ENCODE measurements at regions not wholly inside any gene's neighbourhood (a gene's known extent, or its start where the extent isn't known, plus 50 kb on each side); places are given as distances from the start of the nearest gene placed in this dataset.

- H3K4me3 ChIP-seq (ENCODE audit: low read depth, low read length) = no peak overlapping the region
Measured at GRCh38 chr4:176883108-176883550, 90.4 kb upstream of the VEGFC start.

DNA sequence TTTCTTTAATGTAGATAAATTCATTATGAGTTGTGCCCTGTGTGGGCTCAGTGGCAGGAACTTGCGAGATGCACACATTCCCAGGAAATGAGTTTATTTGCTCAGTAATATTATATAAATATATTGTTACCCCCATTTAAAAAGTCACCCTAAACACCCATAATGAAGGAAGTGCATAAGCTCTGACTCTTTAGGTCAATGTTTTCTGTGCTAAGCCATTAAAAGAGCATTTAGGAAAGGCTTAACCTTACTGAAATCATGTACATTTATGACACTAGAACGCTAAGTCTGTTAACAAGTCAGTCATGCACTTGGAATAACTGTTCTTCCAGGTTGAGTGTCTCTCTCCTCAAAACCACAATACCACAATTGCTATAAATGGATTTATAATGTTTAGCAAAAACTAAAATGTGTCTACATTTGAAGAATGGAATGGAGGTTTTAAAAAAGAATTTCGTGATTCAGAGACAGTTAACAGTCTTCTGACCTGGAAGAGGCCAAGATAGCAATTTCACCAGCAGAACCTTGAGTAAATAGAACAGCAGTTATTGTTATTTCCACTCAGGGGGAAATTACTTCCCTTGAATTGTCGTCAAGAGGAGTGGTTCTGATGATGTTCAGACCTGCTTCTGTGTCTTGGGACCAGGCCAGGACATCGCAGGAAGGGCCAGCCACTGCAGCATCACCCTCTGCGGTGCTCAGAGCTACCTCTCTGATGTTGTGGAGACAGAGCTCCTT is 91.1 kb upstream of the VEGFC start:
- no peak overlapping the region for H3K4me3 ChIP-seq (ENCODE audit: low read depth, low read length)

More at GRCh38 chr4:176883108-176883550, 90.4 kb upstream of the VEGFC start:
- TF ChIP-seq, protein P1, sequence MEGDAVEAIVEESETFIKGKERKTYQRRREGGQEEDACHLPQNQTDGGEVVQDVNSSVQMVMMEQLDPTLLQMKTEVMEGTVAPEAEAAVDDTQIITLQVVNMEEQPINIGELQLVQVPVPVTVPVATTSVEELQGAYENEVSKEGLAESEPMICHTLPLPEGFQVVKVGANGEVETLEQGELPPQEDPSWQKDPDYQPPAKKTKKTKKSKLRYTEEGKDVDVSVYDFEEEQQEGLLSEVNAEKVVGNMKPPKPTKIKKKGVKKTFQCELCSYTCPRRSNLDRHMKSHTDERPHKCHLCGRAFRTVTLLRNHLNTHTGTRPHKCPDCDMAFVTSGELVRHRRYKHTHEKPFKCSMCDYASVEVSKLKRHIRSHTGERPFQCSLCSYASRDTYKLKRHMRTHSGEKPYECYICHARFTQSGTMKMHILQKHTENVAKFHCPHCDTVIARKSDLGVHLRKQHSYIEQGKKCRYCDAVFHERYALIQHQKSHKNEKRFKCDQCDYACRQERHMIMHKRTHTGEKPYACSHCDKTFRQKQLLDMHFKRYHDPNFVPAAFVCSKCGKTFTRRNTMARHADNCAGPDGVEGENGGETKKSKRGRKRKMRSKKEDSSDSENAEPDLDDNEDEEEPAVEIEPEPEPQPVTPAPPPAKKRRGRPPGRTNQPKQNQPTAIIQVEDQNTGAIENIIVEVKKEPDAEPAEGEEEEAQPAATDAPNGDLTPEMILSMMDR (IDR thresholded peaks at IDR 0.05; ENCODE audit: borderline replicate concordance, insufficient read depth, low read depth, low read length) = no peak

DNA sequence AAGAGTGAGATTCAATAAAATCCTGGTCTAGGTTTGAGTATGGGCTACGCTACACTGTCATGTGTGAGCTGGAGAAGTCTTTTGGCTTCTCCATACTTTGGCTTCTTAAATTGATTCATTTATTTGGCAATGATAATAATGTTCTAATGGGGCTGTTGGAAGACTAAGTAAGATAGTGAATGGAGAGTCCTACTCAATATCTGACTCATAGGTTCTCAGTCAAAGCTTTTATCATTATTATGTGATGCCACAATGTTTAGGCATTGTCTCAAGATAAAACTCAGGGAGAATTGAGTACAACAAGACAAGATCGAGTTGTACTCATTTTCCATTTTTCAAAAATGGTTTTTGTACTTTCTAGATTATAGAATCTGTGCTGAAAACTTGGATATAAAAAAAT is 92.5 kb upstream of the VEGFC start:
- TF ChIP-seq, protein P1 (IDR thresholded peaks at IDR 0.05; ENCODE audit: borderline replicate concordance, insufficient read depth, low read depth, low read length) = no peak

More for the DNA sequence above, 91.1 kb upstream of the VEGFC start:
- TF ChIP-seq, protein P1 (IDR thresholded peaks at IDR 0.05; ENCODE audit: borderline replicate concordance, insufficient read depth, low read depth, low read length) = no peak

GRCh38 chr4:176886135-176886534 is 93.4 kb upstream of the VEGFC start:
- no peak overlapping the region for H3K4me3 ChIP-seq (ENCODE audit: low read depth, low read length)
- TF ChIP-seq, protein P1 (IDR thresholded peaks at IDR 0.05; ENCODE audit: borderline replicate concordance, insufficient read depth, low read depth, low read length) = no peak

More for the DNA sequence above, 92.5 kb upstream of the VEGFC start:
- no peak overlapping the region for H3K4me3 ChIP-seq (ENCODE audit: low read depth, low read length)

GRCh38 chr4:176889776-176890175 is 97.1 kb upstream of the VEGFC start:
- TF ChIP-seq, protein P1 (IDR thresholded peaks at IDR 0.05; ENCODE audit: borderline replicate concordance, insufficient read depth, low read depth, low read length) = no peak
- no peak overlapping the region for H3K4me3 ChIP-seq (ENCODE audit: low read depth, low read length)

DNA sequence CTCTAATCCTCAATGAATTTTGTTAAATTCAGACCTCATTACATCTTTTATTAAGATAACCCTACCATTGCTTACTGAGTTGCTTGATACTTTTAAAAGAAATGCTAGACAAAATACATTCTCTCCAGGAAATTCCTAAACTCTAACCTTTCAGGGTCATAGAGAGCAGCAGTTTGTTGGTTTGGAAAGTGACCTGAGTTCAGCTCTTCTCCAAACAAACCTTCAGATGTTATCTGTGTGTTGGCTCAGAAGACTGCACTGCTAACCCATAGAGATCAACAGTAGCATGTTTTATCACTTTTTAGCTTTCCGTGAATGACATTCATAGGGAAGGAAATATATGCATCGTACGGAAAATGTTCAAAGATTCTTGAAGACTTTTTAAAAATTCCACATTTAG is 101.8 kb upstream of the VEGFC start:
- TF ChIP-seq, protein P1 (IDR thresholded peaks at IDR 0.05; ENCODE audit: borderline replicate concordance, insufficient read depth, low read depth, low read length) = no peak
- H3K4me3 ChIP-seq (ENCODE audit: low read depth, low read length) = no peak overlapping the region

- TF ChIP-seq, protein P1 (IDR thresholded peaks at IDR 0.05; ENCODE audit: borderline replicate concordance, insufficient read depth, low read depth, low read length) = no peak
- H3K4me3 ChIP-seq (ENCODE audit: low read depth, low read length) = no peak overlapping the region
Measured at GRCh38 chr4:176896211-176896610, 103.5 kb upstream of the VEGFC start.

Measured in GM12875 (cell line).